Stomach (tissue), 4 donors: ENCODE measurements at regions not wholly inside any gene's neighbourhood (a gene's known extent, or its start where the extent isn't known, plus 50 kb on each side); places are given as distances from the start of the nearest gene placed in this dataset.

Experiments
- POLR2A ChIP-seq, 4 donors: fragments of 450-650 bp; IDR thresholded peaks; one replicate each; pipeline ENCODE4 v1.6.1; 2016; ENCODE audit warnings: antibody characterized with exemption in 4 of 4, control low read depth in 2 of 4, mild to moderate bottlenecking in 1 of 4, moderate library complexity in 1 of 4
- POLR2AphosphoS5 ChIP-seq, 3 donors: sonication (generic); formaldehyde crosslinking; IDR thresholded peaks; one replicate each; pipeline ENCODE4 v1.6.1; 2016; ENCODE audit warnings: antibody characterized with exemption in 3 of 3
- TF ChIP-seq, protein P1 (sequence below), 7 experiments: fragments of 450-650 bp in 4 of 7; fragments of 200-600 bp in 3 of 7; sonication (generic) in 3 of 7; IDR thresholded peaks; one replicate each; pipeline ENCODE4 v1.5.1; 2016 to 2019; ENCODE audit warnings: antibody characterized with exemption in 7 of 7, control low read depth in 2 of 7, mild to moderate bottlenecking in 1 of 7

DNA sequence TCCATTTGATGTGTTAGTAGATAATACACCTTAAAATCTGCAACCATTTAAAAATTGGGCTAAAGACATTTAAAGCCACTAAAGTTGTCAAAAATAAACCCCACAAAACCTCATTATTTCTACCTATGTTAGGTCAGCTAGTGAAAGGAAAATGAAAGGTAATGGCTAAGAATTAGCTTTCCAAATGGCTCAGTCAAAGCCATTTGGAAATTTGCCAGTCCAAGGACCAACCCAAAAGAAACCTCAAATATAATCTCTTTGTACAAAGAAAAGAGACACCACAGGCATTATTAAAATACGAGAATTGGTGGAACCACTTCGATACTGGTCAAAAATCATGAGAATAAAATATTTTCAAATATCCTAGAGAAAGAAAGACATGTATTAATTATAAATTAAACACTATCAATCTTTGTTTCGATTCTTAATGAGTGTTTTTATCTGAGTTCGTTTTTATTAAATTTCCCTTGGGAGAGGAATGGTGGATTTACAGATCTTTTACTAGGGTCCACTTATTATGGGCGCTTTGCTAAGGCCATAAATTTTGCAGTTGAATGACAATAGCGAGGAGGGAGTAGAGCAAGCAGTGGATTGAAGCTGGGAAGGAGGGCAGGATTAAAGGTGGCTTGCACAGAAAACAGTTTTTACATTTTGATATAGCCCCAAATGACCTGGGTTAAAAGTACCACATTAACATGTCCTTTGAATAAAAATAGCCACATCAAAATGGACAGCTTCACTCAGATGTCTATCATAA, 116.8 kb upstream of the SHB start:
- no peak for TF ChIP-seq POLR2A (IDR thresholded peaks at IDR 0.05)
- TF ChIP-seq, protein P1, sequence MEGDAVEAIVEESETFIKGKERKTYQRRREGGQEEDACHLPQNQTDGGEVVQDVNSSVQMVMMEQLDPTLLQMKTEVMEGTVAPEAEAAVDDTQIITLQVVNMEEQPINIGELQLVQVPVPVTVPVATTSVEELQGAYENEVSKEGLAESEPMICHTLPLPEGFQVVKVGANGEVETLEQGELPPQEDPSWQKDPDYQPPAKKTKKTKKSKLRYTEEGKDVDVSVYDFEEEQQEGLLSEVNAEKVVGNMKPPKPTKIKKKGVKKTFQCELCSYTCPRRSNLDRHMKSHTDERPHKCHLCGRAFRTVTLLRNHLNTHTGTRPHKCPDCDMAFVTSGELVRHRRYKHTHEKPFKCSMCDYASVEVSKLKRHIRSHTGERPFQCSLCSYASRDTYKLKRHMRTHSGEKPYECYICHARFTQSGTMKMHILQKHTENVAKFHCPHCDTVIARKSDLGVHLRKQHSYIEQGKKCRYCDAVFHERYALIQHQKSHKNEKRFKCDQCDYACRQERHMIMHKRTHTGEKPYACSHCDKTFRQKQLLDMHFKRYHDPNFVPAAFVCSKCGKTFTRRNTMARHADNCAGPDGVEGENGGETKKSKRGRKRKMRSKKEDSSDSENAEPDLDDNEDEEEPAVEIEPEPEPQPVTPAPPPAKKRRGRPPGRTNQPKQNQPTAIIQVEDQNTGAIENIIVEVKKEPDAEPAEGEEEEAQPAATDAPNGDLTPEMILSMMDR (IDR thresholded peaks at IDR 0.05), result no peak
- TF ChIP-seq POLR2AphosphoS5 (IDR thresholded peaks at IDR 0.05), result no peak
